GM18502 (cell line): ENCODE measurements at regions not wholly inside any gene's neighbourhood (a gene's known extent, or its start where the extent isn't known, plus 50 kb on each side); places are given as distances from the start of the nearest gene placed in this dataset.
"Not testable (repeated sequence)": the region's sequence is repeated elsewhere in the genome, so short reads cannot be mapped to it uniquely, and the experiment has no call there.

Experiments
- ATAC-seq: cut with Tn5 transposase; IDR thresholded peaks from one replicate; pipeline ENCODE4 v1.9.1; 2021; ENCODE audit warnings: mild to moderate bottlenecking; ENCODE audit not compliant: unreplicated experiment, poor library complexity

DNA sequence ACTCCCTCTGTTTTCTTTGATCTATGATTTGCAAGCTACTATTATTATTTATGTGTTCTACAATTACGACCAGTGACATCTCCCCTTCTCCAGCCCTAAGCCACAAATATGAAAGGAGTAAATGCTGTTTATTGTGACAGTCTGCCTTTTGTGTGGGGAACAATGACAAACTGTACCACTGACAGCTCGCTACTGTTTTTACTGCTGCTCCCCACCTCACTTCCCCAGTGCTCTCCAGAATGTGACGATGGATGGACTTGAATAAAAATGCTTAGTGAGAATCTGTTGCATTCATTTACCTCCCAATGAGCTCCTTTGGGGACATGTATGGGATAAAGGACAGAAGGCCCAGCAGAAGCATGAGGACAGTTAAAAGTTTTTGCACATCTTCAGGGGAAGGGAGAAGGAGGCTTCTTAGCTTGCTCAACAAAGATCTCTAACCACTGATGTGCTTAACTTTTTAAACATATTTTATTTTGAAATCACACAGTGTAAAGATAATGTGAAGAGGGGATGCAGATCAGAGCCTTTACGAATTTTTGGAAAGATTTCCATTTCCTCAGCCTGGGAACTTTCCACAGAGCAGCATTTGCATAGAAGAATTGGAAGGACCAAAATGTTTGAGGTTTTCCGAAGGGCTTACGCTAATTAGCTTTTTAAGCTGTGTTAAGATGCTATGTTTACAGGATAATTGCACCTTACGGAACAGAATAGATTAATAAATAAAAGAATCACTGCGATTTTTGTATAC is 485.1 kb upstream of the TENM3 start:
- ATAC-seq: no peak

DNA sequence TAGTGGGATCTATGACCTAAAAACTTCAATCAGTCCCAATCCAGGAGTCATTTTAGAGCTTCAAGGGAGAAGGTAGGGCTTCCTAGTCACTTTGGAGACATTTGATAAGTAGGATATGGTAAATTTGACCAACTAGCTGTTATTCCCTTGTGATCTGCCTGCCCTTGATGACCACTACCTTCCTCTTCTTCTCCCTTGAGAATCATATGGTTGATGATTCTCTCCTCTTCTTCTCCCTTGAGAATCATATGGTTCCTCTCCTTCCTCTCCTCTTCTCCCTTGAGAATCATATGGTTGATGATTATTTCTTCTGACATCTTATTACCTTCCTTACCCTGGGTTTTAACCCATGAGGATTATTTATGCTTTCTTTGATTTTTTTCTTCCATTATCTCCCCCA is 482.6 kb upstream of the TENM3 start:
- ATAC-seq: no peak

DNA sequence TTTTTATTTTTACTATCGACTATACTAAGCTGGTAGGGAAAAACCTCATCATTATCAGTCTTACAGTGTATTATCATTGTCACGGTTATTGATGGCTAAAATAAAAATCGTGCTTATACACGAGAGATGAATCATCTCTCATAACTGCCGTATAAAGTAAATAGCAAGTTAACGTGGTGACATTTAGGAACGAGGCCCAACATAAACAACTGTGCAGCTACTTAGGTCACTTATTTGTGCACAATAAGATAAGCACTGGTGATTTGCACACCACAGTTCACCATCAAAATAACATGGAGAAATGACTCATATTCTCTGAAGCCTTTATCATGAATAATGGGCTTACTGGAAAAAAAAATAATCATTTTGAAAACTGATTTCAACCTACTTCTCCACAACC is 482.0 kb upstream of the TENM3 start:
- no peak for ATAC-seq

DNA sequence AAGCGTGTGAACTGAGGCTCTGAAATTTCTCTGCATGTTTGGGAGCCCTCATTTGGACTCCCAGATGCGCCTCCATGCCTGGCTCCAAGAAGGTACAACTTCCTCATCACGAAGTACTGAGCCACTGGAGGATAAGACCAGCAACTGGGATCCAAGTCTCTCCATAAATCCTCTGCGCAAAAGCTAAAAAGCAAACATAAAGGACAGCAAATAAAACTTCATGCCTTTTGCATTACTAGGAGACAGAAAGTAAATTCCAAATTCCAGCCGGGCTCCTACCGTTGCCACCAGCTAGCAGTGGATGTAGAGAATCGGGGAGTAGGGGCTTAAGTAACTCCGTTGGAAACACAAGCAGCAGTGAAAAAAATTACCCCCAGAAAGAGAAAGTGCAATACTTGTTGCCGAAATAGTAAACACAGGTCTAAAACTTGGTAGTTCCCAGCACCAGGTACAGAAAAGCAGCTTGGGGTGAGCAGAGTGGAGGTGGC is 477.1 kb upstream of the TENM3 start:
- ATAC-seq: no peak

DNA sequence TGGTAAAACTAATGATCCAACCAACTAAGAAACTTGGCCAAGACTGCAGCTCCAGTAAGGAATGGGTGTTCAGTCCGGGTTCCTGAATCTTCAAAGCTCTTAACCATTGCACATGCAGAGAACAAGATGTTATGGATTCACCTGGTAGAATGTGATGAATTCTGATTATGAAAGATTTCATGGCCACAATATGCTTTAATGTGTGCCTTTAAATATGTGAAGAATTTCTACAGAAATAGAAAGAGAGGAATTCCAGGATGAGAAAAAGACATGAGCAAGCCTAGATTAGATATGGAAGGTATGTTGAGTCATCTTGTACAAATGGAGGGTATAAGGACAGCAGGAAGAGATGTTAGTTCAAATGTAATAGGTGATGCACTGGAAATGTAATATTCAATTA is 472.2 kb upstream of the TENM3 start:
- ATAC-seq: no peak

DNA sequence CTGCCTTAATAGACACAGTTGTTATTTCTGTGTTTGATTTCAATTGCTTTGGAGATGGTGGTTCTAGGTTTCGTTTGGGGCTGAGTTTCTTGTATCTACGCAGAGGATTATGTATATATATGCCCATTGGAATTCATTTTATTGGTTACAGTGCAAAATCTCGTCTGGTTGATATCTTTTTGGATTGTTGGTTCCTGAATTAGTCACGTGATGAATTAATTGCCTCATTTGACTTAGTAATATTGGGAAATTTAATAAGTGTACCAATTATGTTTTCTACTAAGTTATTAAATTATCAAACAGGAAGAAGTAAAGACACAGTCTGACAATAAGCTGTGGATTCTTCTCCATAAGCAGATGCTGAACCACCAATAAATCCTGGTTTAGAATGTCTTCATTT is 467.9 kb upstream of the TENM3 start:
- no peak for ATAC-seq

DNA sequence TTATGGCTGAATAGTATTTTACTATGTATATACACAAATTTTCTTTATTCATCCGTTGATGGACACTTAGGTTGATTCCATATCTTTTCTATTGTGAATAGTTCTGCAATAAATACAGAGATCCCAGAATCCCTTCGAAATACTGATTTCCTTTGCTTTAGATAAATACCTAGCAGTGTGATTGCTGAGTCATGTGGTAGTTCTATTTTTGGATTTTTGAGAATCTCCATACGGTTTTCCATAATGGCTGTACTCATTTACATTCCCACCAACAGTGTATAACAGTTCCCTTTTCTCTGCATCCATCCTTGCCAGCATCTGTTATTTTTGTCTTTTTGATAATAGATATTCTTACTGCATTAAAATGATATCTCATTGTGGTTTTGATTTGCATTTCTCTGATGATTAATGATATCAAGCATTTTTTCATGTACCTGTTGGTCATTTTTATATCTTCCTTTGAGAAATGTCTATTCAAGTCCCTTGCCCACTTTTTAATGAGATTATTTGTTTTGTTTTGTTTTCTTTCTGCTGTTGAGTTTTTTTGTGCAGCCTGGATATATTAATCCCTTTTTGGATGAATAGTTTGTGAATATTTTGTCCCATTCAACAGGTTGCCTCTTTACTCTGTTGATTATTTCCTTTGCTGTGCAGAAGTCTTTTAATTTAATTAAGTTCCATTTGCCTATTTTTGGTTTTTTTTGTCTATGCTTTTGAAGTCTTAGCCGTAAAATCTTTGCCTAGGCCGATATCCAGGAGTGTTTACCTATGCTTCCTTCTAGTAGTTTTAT is 466.7 kb upstream of the TENM3 start:
- no peak for ATAC-seq

DNA sequence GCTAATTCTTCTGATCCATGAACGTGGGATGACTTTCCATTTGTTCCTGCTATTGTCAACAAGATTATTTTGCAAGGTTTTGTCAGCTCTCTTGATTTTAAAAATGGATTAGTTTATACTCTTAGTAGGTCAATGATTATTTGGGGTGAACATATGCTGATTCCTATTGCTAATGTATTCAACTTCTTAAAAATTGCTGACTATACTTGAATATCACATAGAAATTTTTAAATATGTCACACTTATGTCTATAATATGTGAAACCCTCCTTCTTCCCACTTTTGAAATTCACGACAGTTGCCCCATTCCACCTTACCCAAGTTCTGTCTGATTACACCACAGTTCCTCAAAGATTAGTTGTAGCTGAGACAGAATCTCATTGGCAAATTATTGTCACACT is 465.7 kb upstream of the TENM3 start:
- ATAC-seq: no peak

DNA sequence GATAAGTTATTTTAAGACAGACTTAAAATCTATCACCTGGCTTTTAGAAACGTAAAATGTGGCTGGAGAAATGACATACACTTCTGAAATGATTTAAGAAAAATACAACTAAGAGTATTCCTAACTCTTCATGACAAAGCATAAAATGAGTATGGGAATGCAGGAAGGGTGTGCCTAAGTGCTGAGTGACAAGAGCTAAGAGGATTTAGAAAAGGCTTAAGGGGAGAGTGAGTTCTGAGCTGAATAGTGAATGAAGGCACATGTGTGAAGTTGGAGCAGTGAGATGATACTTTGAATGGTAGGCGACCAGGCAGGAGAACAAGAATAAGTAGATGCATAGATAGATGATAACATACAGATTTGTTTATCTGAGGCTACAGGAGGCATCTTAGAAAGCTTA is 458.3 kb upstream of the TENM3 start:
- no peak for ATAC-seq

DNA sequence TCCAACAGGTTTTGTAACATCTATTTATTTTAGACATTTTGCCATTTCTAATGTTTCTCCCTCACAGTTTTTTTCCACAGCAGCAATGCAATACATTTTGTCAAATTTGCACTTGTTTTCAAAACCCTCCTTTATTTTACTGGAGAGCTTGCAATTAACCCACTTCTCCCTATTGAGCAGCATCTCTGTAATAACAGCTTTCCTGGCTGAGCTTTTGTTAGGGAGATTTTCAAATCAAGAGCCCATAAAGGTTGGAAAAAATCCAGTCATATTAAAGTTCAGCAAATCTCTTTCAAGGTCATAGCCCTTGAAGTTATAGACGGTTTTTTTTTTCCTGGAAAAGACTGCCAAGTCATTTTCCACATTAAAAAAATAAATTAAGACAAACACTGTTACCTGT is 450.6 kb upstream of the TENM3 start:
- no peak for ATAC-seq

DNA sequence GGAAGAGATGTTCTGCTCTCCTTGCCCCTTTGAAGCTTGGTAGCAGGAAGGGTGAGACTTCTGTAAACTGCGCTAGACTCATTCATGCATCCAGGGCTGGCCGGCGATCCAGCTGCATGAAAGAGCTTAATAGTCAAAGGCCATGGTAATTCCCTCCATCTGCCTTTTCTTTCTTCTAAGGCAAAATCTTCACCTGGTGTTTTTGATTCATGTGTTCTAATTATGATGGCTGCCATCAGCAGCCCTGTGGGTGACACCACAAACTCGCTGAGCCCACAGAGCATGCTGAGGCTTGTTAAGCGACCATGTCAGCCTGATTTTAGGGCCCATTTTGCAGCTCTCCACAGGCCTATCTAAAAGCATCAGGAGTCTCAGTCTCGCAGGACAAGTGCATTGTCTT is 450.1 kb upstream of the TENM3 start:
- no peak for ATAC-seq

DNA sequence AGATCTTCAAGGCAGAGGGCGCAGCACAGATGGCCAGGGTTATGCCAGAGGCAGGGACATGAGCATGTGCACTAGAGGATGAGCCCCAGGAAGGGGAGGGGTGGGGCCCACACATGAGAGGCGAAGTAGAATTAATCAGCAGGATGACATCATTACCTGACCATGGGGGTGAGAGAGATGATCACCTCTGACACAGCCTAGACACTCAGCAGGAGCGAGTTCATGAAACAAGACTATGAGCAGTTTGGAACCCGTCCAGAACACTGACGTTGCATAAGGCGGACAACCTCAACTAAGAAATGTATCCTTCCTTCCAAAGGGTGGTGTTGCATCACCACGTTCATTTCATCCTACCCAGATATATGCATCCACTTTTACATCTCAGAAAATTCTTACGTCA is 446.7 kb upstream of the TENM3 start:
- ATAC-seq: no peak

DNA sequence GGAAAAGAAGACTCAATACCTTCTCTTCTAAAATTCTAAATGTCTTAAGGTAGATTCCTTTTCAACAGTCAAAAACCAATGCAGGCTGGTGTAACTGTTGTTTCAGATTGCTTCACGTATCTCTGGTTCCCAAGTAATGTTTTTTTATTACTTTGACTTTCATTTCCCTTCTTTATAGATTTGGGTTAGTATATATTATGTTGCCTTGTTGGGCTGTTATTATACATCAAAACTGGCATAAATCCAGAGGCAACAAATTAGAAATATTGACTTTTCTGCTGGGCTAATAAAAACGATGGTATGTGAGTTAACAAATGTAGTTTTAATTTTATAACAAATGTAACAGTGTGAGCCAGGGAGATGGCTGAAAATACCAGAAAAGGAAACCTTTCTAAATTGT is 444.7 kb upstream of the TENM3 start:
- ATAC-seq: no peak

DNA sequence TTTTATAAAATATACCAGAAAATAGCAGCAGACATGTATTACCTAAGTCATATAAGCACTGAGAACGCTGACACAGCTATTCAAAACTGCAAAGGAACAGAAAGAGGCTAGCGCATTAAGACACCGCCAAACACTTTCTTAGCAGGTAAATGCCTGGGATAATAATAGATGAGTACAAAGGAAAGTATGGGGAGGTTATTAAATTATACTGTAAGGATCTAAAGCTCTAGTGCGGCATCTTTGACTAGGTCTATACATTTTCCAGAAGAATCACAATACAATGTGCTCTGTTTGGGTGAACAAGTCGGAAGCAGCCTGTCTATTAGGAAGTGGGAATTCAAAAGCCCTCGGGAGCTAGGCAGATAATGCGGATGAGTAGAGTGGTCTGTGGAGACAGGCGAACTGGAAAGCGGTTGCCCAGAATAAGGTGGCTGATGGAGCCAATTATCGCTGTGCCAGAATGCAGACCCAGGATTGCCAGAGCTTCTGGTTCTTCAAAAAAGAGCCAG is 443.6 kb upstream of the TENM3 start:
- no peak for ATAC-seq

DNA sequence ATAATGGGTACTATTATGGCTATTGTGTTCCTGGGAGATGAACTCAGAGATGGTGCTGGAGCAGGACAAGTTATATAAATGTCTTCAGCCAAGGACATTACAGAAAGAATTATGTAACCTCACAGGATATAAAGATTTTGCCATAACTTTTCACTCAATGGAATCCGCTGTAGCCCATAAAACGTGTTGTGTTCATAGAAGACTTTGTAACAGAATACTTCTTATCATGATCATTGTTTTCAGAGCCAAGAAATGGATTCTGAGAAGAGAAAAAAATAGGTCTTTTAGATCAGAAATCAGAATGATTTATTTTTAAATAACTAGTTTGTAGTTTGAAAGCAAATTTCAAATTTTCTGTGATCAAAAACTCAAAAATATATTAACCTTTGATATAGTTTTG is 441.0 kb upstream of the TENM3 start:
- no peak for ATAC-seq

DNA sequence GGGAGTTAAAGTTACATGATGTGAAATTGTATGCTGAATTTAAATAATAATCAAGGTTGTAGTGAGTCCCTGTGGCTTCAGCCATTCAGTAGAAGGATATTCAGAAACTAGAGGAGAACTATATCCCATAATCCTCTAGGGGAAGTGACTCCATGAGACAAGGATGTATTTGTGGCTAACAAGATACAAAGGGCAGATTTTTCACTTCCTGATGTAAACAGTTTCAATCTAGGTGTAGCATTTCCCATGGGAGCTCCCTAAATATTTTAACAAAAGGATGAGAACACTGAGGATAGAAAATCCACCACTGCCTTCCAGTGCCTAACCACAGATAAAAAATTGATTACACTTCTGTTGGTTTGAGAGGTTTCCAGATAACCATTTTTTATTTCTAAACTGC is 435.4 kb upstream of the TENM3 start:
- ATAC-seq: no peak

DNA sequence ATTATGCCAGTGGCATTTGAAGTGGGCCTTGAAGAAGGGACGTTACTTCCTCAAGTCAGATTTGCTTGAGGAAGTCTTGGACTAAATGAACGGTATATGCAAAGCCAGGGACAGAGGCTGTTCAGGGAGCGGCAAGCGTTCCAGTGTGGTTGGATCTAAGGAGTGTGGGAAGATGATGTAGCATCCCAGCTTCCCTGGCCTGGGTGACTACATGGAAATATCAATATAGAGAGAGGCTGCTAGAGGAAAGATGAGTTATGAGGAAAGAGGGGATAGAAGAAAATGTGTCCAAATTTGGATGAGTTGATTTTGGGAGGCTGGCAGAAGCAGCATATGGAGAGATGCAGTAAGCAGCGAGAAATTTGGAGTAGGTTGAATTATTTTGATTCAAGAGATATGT is 432.5 kb upstream of the TENM3 start:
- ATAC-seq: no peak

DNA sequence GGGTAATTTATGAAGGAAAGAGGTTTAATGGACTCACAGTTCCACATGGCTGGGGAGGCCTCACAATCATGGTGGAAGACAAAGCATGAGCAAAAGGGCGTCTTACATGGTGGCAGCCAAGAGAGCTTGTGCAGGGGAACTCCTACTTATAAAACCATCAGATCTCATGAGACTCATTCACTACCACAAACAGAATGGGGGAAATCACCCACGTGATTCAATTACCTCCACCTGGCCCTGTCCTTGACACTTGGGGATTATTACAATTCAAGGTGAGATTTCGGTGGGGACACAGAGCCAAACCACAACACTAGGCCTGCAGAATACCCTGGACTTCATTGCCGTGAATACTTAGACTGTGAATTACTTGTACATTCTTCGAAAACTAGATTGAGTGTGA is 431.7 kb upstream of the TENM3 start:
- not testable (repeated sequence) for ATAC-seq

DNA sequence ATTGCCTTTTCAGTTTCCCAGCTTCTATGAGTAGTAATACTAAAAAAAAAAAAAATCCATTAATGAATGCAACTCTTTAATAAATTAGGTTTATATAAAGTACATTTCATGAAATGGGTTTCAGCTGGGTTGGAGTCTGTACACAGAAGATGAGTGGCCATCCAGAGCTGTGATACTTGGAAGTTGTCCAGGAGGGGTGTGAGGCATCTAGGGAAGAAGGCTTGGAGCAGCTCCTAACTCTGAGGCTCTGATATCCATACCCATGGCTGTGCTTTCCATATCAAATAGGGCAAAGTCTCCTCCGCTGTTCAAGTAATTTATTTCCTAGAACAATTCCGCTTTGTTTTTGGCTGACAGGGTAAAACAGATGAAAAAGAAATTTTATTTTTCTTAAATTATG is 423.3 kb upstream of the TENM3 start:
- no peak for ATAC-seq

DNA sequence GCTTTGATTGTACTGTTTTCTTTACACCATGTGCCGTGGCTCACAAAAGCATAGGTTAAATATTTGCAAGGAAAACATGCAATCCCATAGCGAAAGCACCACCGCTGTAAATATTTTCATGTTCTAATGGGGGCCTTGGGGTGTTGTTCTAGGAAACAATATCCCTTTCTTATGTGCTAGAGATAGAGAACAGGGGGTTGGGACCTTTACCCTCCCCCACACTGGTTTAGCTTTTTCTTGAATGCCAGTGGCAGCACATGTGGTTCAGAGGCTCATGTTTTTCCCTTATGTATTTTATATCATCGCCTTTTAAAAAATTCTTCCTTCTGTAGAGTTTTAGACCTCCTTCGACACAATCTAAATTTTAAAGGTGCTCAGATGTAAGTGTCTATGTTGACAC is 422.6 kb upstream of the TENM3 start:
- no peak for ATAC-seq
